B cell (primary cell): ENCODE measurements at regions not wholly inside any gene's neighbourhood (a gene's known extent, or its start where the extent isn't known, plus 50 kb on each side); places are given as distances from the start of the nearest gene placed in this dataset.

ENCODE experiments used
- ATAC-seq: fragments of 200-7000 bp; cut with Tn5 transposase; one replicate; pipeline ENCODE4 v1.10.0; 2021; ENCODE audit warnings: low read depth, mild to moderate bottlenecking, moderate number of reproducible peaks, moderate library complexity
- CTCF ChIA-PET: fragments of 350-600 bp; sonication (Branson Sonifier 250); formaldehyde crosslinking; loops from one replicate; lab custom pipeline; 2021; ENCODE audit warnings: antibody characterized with exemption, inconsistent platforms; lab: Charles Lee
- POLR2A ChIA-PET: fragments of 350-600 bp; sonication (Branson Sonifier 250); formaldehyde crosslinking; loops from one replicate; lab custom pipeline; 2021; ENCODE audit warnings: antibody characterized with exemption; lab: Charles Lee
- DNase-seq: peaks from one replicate; pipeline ENCODE4 v3.0.0; 2013
- H2AFZ ChIP-seq: 2 replicates; pipeline ENCODE4 v1.6.1; 2012; ENCODE audit warnings: mild to moderate bottlenecking, low read depth, low read length; ENCODE audit not compliant: insufficient read depth, poor library complexity, severe bottlenecking
- H3K27ac ChIP-seq, 2 donors: 1 replicate in 1 of 2; 2 replicates in 1 of 2; pipeline ENCODE4 v1.5.1; 2012 to 2013; ENCODE audit warnings: low read length in 2 of 2, mild to moderate bottlenecking in 2 of 2, moderate library complexity in 1 of 2
- H3K27me3 ChIP-seq, 4 experiments: fragments of 200-600 bp in 1 of 4; sonication (generic) in 1 of 4; replicated peaks in 1 of 4; 1 replicate in 2 of 4; 2 replicates in 2 of 4; pipeline versions ENCODE4 v1.6.1 to v1.7.0; 2013 to 2016; ENCODE audit warnings: low read length in 3 of 4, mild to moderate bottlenecking in 2 of 4, mixed read lengths in 1 of 4, moderate library complexity in 1 of 4; ENCODE audit not compliant: insufficient read depth in 4 of 4, control insufficient read depth in 3 of 4; ENCODE audit errors: control extremely low read depth in 1 of 4
- H3K36me3 ChIP-seq, 2 experiments: replicated peaks in 1 of 2; 1 replicate in 1 of 2; 2 replicates in 1 of 2; pipeline versions ENCODE4 v1.6.1 to v1.7.1; 2013; ENCODE audit warnings: low read length in 1 of 2; ENCODE audit not compliant: insufficient read depth in 2 of 2, control insufficient read depth in 1 of 2; ENCODE audit errors: control extremely low read depth in 1 of 2, extremely low read depth in 1 of 2
- H3K4me1 ChIP-seq, 2 donors: fragments of 200-600 bp in 1 of 2; sonication (generic) in 1 of 2; 1 replicate in 1 of 2; 2 replicates in 1 of 2; pipeline versions ENCODE4 v1.5.1 to v1.6.1; 2013 to 2017; ENCODE audit warnings: low read length in 2 of 2; ENCODE audit not compliant: control insufficient read depth in 2 of 2, insufficient read depth in 2 of 2
- H3K4me2 ChIP-seq: replicated peaks from 2 replicates; pipeline ENCODE3; 2012; ENCODE audit warnings: mild to moderate bottlenecking, low read depth, low read length; ENCODE audit not compliant: poor library complexity, severe bottlenecking
- H3K4me3 ChIP-seq, 5 experiments: fragments of 200-600 bp in 1 of 5; sonication (generic) in 1 of 5; 1 replicate in 3 of 5; 2 replicates in 2 of 5; pipeline versions ENCODE4 v1.5.1 to v1.7.0; 2011 to 2016; ENCODE audit warnings: low read length in 4 of 5, mild to moderate bottlenecking in 4 of 5, low read depth in 2 of 5, control low read depth in 1 of 5, moderate library complexity in 1 of 5; ENCODE audit not compliant: insufficient read depth in 1 of 5; ENCODE audit errors: control extremely low read depth in 1 of 5, extremely low read depth in 1 of 5
- H3K79me2 ChIP-seq: fragments of 200-600 bp; sonication (generic); one replicate; pipeline ENCODE4 v1.6.0; 2016; ENCODE audit warnings: low read length; ENCODE audit not compliant: control insufficient read depth, insufficient read depth
- H3K9ac ChIP-seq: fragments of 200-600 bp; sonication (generic); 2 replicates; pipeline ENCODE4 v1.6.1; 2017; ENCODE audit warnings: mild to moderate bottlenecking, low read length, moderate library complexity
- H3K9me3 ChIP-seq, 3 donors: one replicate each; pipeline versions ENCODE4 v1.6.1 to v1.7.1; 2013; ENCODE audit warnings: low read length in 2 of 3; ENCODE audit not compliant: control insufficient read depth in 2 of 3, insufficient read depth in 1 of 3; ENCODE audit errors: control extremely low read depth in 1 of 3
- H4K20me1 ChIP-seq: 2 replicates; pipeline ENCODE4 v1.6.0; 2012; ENCODE audit warnings: mild to moderate bottlenecking, low read length; ENCODE audit not compliant: insufficient read depth, control insufficient read depth, poor library complexity, severe bottlenecking
- H3K27ac Mint-ChIP-seq: one replicate; pipeline ENCODE4 v1.8.0; 2021; ENCODE audit warnings: mixed read lengths
- H3K27me3 Mint-ChIP-seq: one replicate; pipeline ENCODE4 v1.8.0; 2021; ENCODE audit warnings: mixed read lengths
- H3K4me1 Mint-ChIP-seq: one replicate; pipeline ENCODE4 v1.8.0; 2021; ENCODE audit warnings: mixed read lengths
- H3K4me3 Mint-ChIP-seq: one replicate; pipeline ENCODE4 v1.8.0; 2021; ENCODE audit warnings: mixed read lengths
- H3K9me3 Mint-ChIP-seq: one replicate; pipeline ENCODE4 v1.8.0; 2022; ENCODE audit warnings: mixed read lengths; ENCODE audit not compliant: insufficient read depth
- EZH2 ChIP-seq: IDR thresholded peaks from 2 replicates; pipeline ENCODE4 v1.6.1; 2012; ENCODE audit warnings: borderline replicate concordance, low read depth, mild to moderate bottlenecking, moderate library complexity, low read length; ENCODE audit not compliant: insufficient read depth, poor library complexity, severe bottlenecking
- WGBS: methylation state at CpG from one replicate; pipeline ENCODE4 v1.1.5; 2013; ENCODE audit warnings: missing lambda C conversion rate; ENCODE audit not compliant: insufficient coverage; 5-methylcytosine and 5-hydroxymethylcytosine counted together
- intact Hi-C: fragments of 100-400 bp; cut with micrococcal nuclease; formaldehyde crosslinking; loops from one replicate; pipeline ENCODE4 v1.10.0; 2022
- TF ChIP-seq, protein P1 (sequence below): fragments of 200-600 bp; IDR thresholded peaks from one replicate; pipeline ENCODE4 v1.8.0; 2022; ENCODE audit warnings: antibody characterized with exemption, mild to moderate bottlenecking

- Histone ChIP-seq H3K4me2 (no peak overlapping the region), H3K27ac (no peak overlapping the region), H3K36me3 (no peaks in the 10 kb centered on the region), H3K79me2 (no peaks in the 10 kb centered on the region), H2AFZ (no peak overlapping the region), H3K4me3 (no peak overlapping the region), H3K9ac (no peak overlapping the region), H3K27me3 (no peaks in the 10 kb centered on the region), H4K20me1 (no peaks in the 10 kb centered on the region), H3K9me3 (peaks cover 0 to 2% (median 0%) of the 10 kb centered on the region in 3 donors), H3K4me1 (no peaks in the 10 kb centered on the region)
- WGBS: 88% methylated on average over 3 of the region's 7 CpGs
- no peak for DNase-seq
- H3K4me3 Mint-ChIP-seq: no peak overlapping the region
- no peaks in the 10 kb centered on the region for H3K9me3 Mint-ChIP-seq
- H3K27me3 Mint-ChIP-seq: peaks cover 8% of the 10 kb centered on the region
- ChIA-PET POLR2A (no interaction called here), CTCF (no interaction called here)
- H3K4me1 Mint-ChIP-seq: no peaks in the 10 kb centered on the region
- ATAC-seq: no peak
- TF ChIP-seq, protein P1, sequence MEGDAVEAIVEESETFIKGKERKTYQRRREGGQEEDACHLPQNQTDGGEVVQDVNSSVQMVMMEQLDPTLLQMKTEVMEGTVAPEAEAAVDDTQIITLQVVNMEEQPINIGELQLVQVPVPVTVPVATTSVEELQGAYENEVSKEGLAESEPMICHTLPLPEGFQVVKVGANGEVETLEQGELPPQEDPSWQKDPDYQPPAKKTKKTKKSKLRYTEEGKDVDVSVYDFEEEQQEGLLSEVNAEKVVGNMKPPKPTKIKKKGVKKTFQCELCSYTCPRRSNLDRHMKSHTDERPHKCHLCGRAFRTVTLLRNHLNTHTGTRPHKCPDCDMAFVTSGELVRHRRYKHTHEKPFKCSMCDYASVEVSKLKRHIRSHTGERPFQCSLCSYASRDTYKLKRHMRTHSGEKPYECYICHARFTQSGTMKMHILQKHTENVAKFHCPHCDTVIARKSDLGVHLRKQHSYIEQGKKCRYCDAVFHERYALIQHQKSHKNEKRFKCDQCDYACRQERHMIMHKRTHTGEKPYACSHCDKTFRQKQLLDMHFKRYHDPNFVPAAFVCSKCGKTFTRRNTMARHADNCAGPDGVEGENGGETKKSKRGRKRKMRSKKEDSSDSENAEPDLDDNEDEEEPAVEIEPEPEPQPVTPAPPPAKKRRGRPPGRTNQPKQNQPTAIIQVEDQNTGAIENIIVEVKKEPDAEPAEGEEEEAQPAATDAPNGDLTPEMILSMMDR: no peak
- TF ChIP-seq EZH2: no peak
- H3K27ac Mint-ChIP-seq: no peak overlapping the region
- intact Hi-C loops: no loop called here
Observed at GRCh38 chr6:1081551-1082284, 230.2 kb upstream of the FOXQ1 start.

DNA sequence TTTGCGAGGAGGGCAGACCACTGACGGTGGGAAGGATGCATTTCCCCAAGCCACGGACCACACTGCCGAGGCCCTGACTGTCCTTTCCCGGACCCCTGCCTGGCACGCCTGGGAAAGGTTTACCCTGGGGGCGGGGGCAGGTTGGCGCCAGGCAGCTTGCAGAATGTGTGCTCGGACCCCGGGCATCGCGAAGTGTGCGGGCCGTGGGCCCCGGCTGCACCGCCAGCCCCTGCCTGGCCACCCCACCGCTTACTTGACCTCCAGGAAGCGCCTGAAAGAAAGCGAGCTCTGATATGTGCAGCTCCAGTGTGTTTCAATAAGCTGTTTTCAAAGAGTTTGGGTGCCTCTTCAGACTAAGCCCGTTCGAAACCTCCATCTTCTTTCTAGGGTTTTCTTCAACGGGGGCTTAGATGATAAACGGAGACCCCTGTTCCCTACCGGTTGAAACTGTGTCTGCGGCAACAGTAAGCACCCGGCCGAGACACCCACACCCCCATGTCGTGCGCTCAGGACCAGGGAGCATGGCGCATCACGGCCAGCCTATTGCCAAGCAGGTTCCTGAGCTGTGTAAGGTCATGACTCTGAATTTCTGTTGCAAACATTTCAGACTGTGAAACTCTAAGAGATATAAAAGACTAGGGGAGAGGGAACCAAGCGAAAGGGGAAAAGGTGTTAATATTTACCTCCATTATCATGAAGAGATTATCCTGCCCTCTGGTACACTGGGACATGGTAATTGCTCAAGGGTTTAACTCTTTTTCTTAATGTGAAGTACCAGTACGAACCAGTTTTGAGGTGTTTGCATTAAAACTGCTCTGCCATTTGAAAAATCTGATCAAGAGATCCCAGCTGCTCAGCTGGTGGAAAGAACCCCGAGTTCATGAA lies 231.2 kb upstream of the FOXQ1 start:
- intact Hi-C loops: no loop called here
- no peak overlapping the region for H3K27ac Mint-ChIP-seq
- H3K4me1 Mint-ChIP-seq: no peaks in the 10 kb centered on the region
- ATAC-seq (no peak), DNase-seq (no peak)
- ChIA-PET CTCF (no interaction called here), POLR2A (no interaction called here)
- no peak overlapping the region for H3K4me2 ChIP-seq
- no peaks in the 10 kb centered on the region for H3K9me3 ChIP-seq
- no peaks in the 10 kb centered on the region for H3K36me3 ChIP-seq
- H3K27me3 Mint-ChIP-seq: peaks cover 10% of the 10 kb centered on the region
- no peak overlapping the region for H3K4me3 ChIP-seq
- no peaks in the 10 kb centered on the region for H3K27me3 ChIP-seq
- no peak overlapping the region for H3K27ac ChIP-seq
- WGBS: 94% methylated on average over 30 of the region's 34 CpGs
- H4K20me1 ChIP-seq: no peaks in the 10 kb centered on the region
- H3K4me1 ChIP-seq: no peaks in the 10 kb centered on the region
- H3K79me2 ChIP-seq: no peaks in the 10 kb centered on the region
- H2AFZ ChIP-seq: no peak overlapping the region
- no peak overlapping the region for H3K9ac ChIP-seq
- no peaks in the 10 kb centered on the region for H3K9me3 Mint-ChIP-seq
- TF ChIP-seq, protein P1: no peak
- no peak for TF ChIP-seq EZH2
- no peak overlapping the region for H3K4me3 Mint-ChIP-seq
